HepG2 (cell line): ENCODE measurements at regions not wholly inside any gene's neighbourhood (a gene's known extent, or its start where the extent isn't known, plus 50 kb on each side); places are given as distances from the start of the nearest gene placed in this dataset.

ENCODE experiments used
- ATAC-seq: fragments of 200-7000 bp; cut with Tn5 transposase; 3 replicates; pipeline ENCODE4 v1.9.1; 2020; ENCODE audit warnings: mild to moderate bottlenecking, moderate library complexity
- BruUV-seq: library from RNA; stranded (reverse); fragments of 400-500 nt; replicated peaks from 2 replicates; lab custom pipeline; 2021; lab: Mats Ljungman, UMichigan
- CTCF ChIA-PET: fragments of 300-600 bp; formaldehyde crosslinking; extraction: SDS; loops from one replicate; lab custom pipeline; 2021; ENCODE audit warnings: low total read pairs, inconsistent platforms, low intra/inter-chr PET ratio; lab: Yijun Ruan, JAX
- POLR2A ChIA-PET: fragments of 350-600 bp; sonication (Branson Sonifier 250); formaldehyde crosslinking; loops from one replicate; lab custom pipeline; 2020; ENCODE audit warnings: antibody characterized with exemption, inconsistent platforms; lab: Yijun Ruan, JAX
- DNase-seq: peaks from one replicate; pipeline ENCODE4 v3.0.0-alpha.2; 2015; ENCODE audit warnings: low spot score
- FAIRE-seq: peaks from 3 replicates; lab custom pipeline; 2011; peaks lifted over from hg19 to GRCh38; lab: Jason Lieb, UNC
- H2AFZ ChIP-seq: one replicate; pipeline ENCODE4 v1.6.1; 2011; ENCODE audit warnings: low read length, inconsistent platforms
- H3K27ac ChIP-seq: fragments of 300-600 bp; 3 replicates; pipeline ENCODE4 v1.8.0; 2011; ENCODE audit warnings: mixed run types, mild to moderate bottlenecking, mixed read lengths, low read length, inconsistent platforms; ENCODE audit not compliant: insufficient read depth; ENCODE audit errors: extremely low read length
- H3K27me3 ChIP-seq, 2 experiments: fragments of 200-600 bp in 1 of 2; 2 replicates in 1 of 2; 3 replicates in 1 of 2; pipeline versions ENCODE4 v1.6.0 to v1.8.0; 2011; ENCODE audit warnings: low read length in 2 of 2, mild to moderate bottlenecking in 2 of 2, moderate library complexity in 2 of 2, inconsistent platforms in 1 of 2; ENCODE audit not compliant: insufficient read depth in 2 of 2, control insufficient read depth in 1 of 2
- H3K36me3 ChIP-seq, 2 experiments: fragments of 200-600 bp in 1 of 2; replicated peaks in 1 of 2; 2 replicates in 1 of 2; 3 replicates in 1 of 2; pipeline versions ENCODE4 v1.5.1 to v1.8.0; 2011; ENCODE audit warnings: low read length in 2 of 2, inconsistent platforms in 1 of 2; ENCODE audit not compliant: insufficient read depth in 2 of 2, control insufficient read depth in 1 of 2
- H3K4me1 ChIP-seq: 2 replicates; pipeline ENCODE4 v1.5.1; 2012; ENCODE audit warnings: low read length, inconsistent platforms; ENCODE audit not compliant: insufficient read depth
- H3K4me2 ChIP-seq: 2 replicates; pipeline ENCODE4 v1.6.0; 2011; ENCODE audit warnings: low read depth, low read length, inconsistent platforms
- H3K4me3 ChIP-seq, 3 experiments: fragments of 200-600 bp in 1 of 3; sonication (generic), shearing (Covaris generic) in 1 of 3; replicated peaks in 1 of 3; 2 replicates each; pipeline ENCODE4 v1.5.1; 2011 to 2016; ENCODE audit warnings: low read length in 3 of 3, inconsistent platforms in 2 of 3, low read depth in 2 of 3, mild to moderate bottlenecking in 2 of 3, control low read depth in 1 of 3, mixed read lengths in 1 of 3; ENCODE audit not compliant: insufficient read depth in 1 of 3
- H3K79me2 ChIP-seq: one replicate; pipeline ENCODE4 v1.6.1; 2011; ENCODE audit warnings: low read length, inconsistent platforms; ENCODE audit not compliant: insufficient read depth
- H3K9ac ChIP-seq: 2 replicates; pipeline ENCODE4 v1.6.0; 2011; ENCODE audit warnings: mild to moderate bottlenecking, low read depth, low read length, inconsistent platforms; ENCODE audit not compliant: insufficient read depth
- H3K9me3 ChIP-seq: 2 replicates; pipeline ENCODE4 v1.5.1; 2012; ENCODE audit warnings: mild to moderate bottlenecking, low read length
- H4K20me1 ChIP-seq: 2 replicates; pipeline ENCODE4 v1.6.0; 2011; ENCODE audit warnings: inconsistent platforms, mild to moderate bottlenecking, low read length, moderate library complexity; ENCODE audit not compliant: insufficient read depth
- CBFB ChIP-seq: sonication (generic); formaldehyde crosslinking; IDR thresholded peaks from 2 replicates; pipeline ENCODE4 v1.4.0; 2020; ENCODE audit warnings: missing genetic modification reagents
- CREM ChIP-seq, 2 experiments: sonication (generic) in 1 of 2; formaldehyde crosslinking in 1 of 2; IDR thresholded peaks; 2 replicates each; pipeline versions ENCODE4 v1.4.0 to v1.6.1; 2016 to 2020; ENCODE audit warnings: antibody characterized with exemption in 1 of 2, mild to moderate bottlenecking in 1 of 2, missing genetic modification reagents in 1 of 2
- ETS1 ChIP-seq: sonication (generic); formaldehyde crosslinking; IDR thresholded peaks from 2 replicates; pipeline ENCODE4 v1.4.0; 2020; ENCODE audit warnings: missing genetic modification reagents
- FUBP1 ChIP-seq: sonication (generic); formaldehyde crosslinking; IDR thresholded peaks from 2 replicates; pipeline ENCODE4 v1.5.1; 2020; ENCODE audit warnings: missing genetic modification reagents, mild to moderate bottlenecking, borderline replicate concordance
- GATAD2A ChIP-seq: IDR thresholded peaks from 2 replicates; pipeline ENCODE4 v1.6.1; 2016
- HOXA5 ChIP-seq: sonication (generic); formaldehyde crosslinking; IDR thresholded peaks from 2 replicates; pipeline ENCODE4 v1.4.0; 2020; ENCODE audit warnings: missing genetic modification reagents
- SMC3 ChIP-seq: IDR thresholded peaks from 2 replicates; pipeline ENCODE4 v1.6.1; 2011; ENCODE audit warnings: low read length, improper control_type of control experiment
- THAP8 ChIP-seq: sonication (generic); formaldehyde crosslinking; IDR thresholded peaks from 2 replicates; pipeline ENCODE4 v1.5.1; 2020; ENCODE audit warnings: missing genetic modification reagents, mild to moderate bottlenecking, borderline replicate concordance
- ZBTB20 ChIP-seq: sonication (generic); formaldehyde crosslinking; IDR thresholded peaks from 2 replicates; pipeline ENCODE4 v1.8.1; 2023; ENCODE audit warnings: missing genetic modification reagents, low read depth, mild to moderate bottlenecking, borderline replicate concordance
- ZKSCAN8 ChIP-seq: IDR thresholded peaks from 2 replicates; pipeline ENCODE4 v1.6.1; 2016; ENCODE audit warnings: borderline replicate concordance, missing genetic modification reagents, missing compliant biosample characterization
- ZMYM2 ChIP-seq: sonication (generic); formaldehyde crosslinking; IDR thresholded peaks from 2 replicates; pipeline ENCODE4 v1.8.0; 2022; ENCODE audit warnings: mild to moderate bottlenecking, missing genetic modification reagents
- ZNF572 ChIP-seq: sonication (generic); formaldehyde crosslinking; IDR thresholded peaks from 2 replicates; pipeline ENCODE4 v1.5.1; 2020; ENCODE audit warnings: mild to moderate bottlenecking, missing genetic modification reagents
- ZNF589 ChIP-seq: sonication (generic); formaldehyde crosslinking; conservative IDR thresholded peaks from 2 replicates; pipeline ENCODE4 v1.8.0; 2022; ENCODE audit warnings: mild to moderate bottlenecking, moderate library complexity, missing genetic modification reagents
- ZNF629 ChIP-seq: sonication (generic); formaldehyde crosslinking; conservative IDR thresholded peaks from 2 replicates; pipeline ENCODE4 v1.5.0; 2020; ENCODE audit warnings: missing genetic modification reagents
- ZNF776 ChIP-seq: sonication (generic); formaldehyde crosslinking; IDR thresholded peaks from 2 replicates; pipeline ENCODE4 v1.4.0; 2020; ENCODE audit warnings: mild to moderate bottlenecking, missing genetic modification reagents
- WGBS: methylation state at CpG from one replicate; pipeline ENCODE4 v1.1.6; 2017; ENCODE audit warnings: low lambda C conversion rate; 5-methylcytosine and 5-hydroxymethylcytosine counted together
- in situ Hi-C: cut with HindIII; loops from 2 replicates; pipeline ENCODE4 v1.10.0; 2017; ENCODE audit warnings: low pct_unique_long_range_greater_than_20kb; ENCODE audit not compliant: extremely low pct_ligation_motif_present
- intact Hi-C: fragments of 100-400 bp; cut with micrococcal nuclease; formaldehyde crosslinking; loops from one replicate; pipeline ENCODE4 v1.10.0; 2022; ENCODE audit not compliant: unreplicated experiment
- TF ChIP-seq, protein P1 (sequence below): sonication (generic); formaldehyde crosslinking; IDR thresholded peaks from 2 replicates; pipeline ENCODE4 v1.4.0; 2020; ENCODE audit warnings: missing genetic modification reagents

GRCh38 chr1:38778051-38778450, 81.5 kb downstream of the RRAGC start:
- in situ Hi-C loops (no loop called here), intact Hi-C loops (no loop called here)
- FAIRE-seq: no peak
- DNase-seq: no peak
- WGBS: 8% methylated on average over 2 of the region's 2 CpGs
- Histone ChIP-seq H3K4me3 (no peak overlapping the region), H3K4me1 (peaks cover 2% of the 10 kb centered on the region), H3K36me3 (no peaks in the 10 kb centered on the region), H2AFZ (no peak overlapping the region), H3K4me2 (no peak overlapping the region), H3K9ac (no peak overlapping the region), H3K27ac (no peak overlapping the region), H4K20me1 (no peaks in the 10 kb centered on the region), H3K79me2 (no peaks in the 10 kb centered on the region), H3K27me3 (peaks cover 0 to 23% of the 10 kb centered on the region in 2 experiments; a peak in 4 of 5 replicates), H3K9me3 (no peaks in the 10 kb centered on the region)
- TF ChIP-seq ZNF776 (no peak), CREM (IDR thresholded peaks at IDR 0.05) (no peak), CREM (CRISPR knock-in tag; IDR thresholded peaks at IDR 0.05) (no peak), ZMYM2 (CRISPR knock-in tag) (no peak), GATAD2A (CRISPR knock-in tag) (no peak), CBFB (CRISPR knock-in tag) (no peak), ZNF629 (CRISPR knock-in tag) (no peak), ETS1 (no peak), HOXA5 (CRISPR knock-in tag) (no peak), ZBTB20 (CRISPR knock-in tag) (no peak), ZNF589 (CRISPR knock-in tag) (no peak), SMC3 (no peak), THAP8 (CRISPR knock-in tag) (no peak), ZNF572 (CRISPR knock-in tag) (no peak), ZKSCAN8 (CRISPR knock-in tag) (no peak), FUBP1 (CRISPR knock-in tag) (no peak)
- TF ChIP-seq, protein P1, sequence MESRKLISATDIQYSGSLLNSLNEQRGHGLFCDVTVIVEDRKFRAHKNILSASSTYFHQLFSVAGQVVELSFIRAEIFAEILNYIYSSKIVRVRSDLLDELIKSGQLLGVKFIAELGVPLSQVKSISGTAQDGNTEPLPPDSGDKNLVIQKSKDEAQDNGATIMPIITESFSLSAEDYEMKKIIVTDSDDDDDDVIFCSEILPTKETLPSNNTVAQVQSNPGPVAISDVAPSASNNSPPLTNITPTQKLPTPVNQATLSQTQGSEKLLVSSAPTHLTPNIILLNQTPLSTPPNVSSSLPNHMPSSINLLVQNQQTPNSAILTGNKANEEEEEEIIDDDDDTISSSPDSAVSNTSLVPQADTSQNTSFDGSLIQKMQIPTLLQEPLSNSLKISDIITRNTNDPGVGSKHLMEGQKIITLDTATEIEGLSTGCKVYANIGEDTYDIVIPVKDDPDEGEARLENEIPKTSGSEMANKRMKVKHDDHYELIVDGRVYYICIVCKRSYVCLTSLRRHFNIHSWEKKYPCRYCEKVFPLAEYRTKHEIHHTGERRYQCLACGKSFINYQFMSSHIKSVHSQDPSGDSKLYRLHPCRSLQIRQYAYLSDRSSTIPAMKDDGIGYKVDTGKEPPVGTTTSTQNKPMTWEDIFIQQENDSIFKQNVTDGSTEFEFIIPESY: no peak
- ChIA-PET POLR2A (no interaction called here), CTCF (no interaction called here)
- no TSS peak for BruUV-seq
- ATAC-seq: no peak
